ENCODE measurements at regions not wholly inside any gene's neighbourhood (a gene's known extent, or its start where the extent isn't known, plus 50 kb on each side); places are given as distances from the start of the nearest gene placed in this dataset.

DNA sequence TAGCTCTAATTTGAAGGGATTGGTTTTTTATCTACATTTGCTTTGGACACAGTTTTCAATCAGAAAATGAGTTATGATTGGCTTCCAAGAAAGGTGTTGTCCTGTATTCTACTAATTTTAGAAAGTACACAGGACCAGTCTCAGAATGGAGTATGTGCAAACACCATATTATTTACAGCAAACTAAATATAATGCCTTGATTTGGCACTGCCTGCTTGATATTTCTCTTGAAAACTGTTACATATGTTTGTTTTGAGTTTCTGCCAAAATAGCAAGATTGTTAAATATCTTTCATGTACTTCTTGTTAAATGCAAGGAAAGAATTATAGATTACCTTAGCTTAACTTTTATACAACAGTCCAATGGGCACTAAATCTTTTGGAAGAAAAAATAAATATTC, 694.9 kb downstream of the KCNJ3 start:
- Mint-ChIP-seq H3K4me3 (ENCODE audit: unreplicated experiment) (no peak overlapping the region), H3K4me1 (ENCODE audit: insufficient read depth, unreplicated experiment) (no peaks in the 10 kb centered on the region), H3K36me3 (ENCODE audit: insufficient read depth, unreplicated experiment) (no peaks in the 10 kb centered on the region), H3K27me3 (ENCODE audit: insufficient read depth, unreplicated experiment) (peaks cover 8% of the 10 kb centered on the region), H3K27ac (ENCODE audit: low read depth, unreplicated experiment) (no peak overlapping the region), H3K9me3 (ENCODE audit: unreplicated experiment) (no peaks in the 10 kb centered on the region)
- ChIA-PET CTCF (no interaction called here), POLR2A (no interaction called here)
- TF ChIP-seq, protein P1, sequence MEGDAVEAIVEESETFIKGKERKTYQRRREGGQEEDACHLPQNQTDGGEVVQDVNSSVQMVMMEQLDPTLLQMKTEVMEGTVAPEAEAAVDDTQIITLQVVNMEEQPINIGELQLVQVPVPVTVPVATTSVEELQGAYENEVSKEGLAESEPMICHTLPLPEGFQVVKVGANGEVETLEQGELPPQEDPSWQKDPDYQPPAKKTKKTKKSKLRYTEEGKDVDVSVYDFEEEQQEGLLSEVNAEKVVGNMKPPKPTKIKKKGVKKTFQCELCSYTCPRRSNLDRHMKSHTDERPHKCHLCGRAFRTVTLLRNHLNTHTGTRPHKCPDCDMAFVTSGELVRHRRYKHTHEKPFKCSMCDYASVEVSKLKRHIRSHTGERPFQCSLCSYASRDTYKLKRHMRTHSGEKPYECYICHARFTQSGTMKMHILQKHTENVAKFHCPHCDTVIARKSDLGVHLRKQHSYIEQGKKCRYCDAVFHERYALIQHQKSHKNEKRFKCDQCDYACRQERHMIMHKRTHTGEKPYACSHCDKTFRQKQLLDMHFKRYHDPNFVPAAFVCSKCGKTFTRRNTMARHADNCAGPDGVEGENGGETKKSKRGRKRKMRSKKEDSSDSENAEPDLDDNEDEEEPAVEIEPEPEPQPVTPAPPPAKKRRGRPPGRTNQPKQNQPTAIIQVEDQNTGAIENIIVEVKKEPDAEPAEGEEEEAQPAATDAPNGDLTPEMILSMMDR (IDR thresholded peaks at IDR 0.05; ENCODE audit: unreplicated experiment), result no peak
- BruUV-seq (replicated peaks), result no TSS peak
- intact Hi-C loops (cut with micrococcal nuclease), result no loop called here
- DNase-seq (ENCODE audit: unreplicated experiment), result no peak

DNA sequence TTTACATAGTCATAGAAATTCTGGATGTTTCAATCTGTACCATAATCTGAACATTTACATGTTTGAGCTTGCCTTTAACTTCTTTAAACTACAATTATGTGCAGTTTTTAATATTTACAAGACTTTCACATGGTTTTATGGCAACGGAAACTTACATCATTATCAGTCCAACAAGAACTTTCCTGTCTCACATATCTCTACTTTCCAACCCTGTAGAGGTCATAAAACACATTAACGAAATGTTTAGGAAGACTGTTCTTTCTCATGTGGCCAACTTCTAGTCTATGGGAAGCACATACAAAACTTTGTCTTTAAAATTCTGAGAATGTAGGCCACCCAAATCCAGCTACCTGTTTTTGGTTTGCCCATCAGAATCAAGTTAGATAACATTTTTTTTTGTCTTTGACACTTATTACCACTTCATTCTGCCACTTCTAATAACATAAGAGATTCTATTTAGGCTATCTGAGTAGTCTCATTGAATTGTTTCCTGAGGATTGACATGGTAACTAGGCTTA, 693.2 kb downstream of the KCNJ3 start:
- POLR2A ChIA-PET, result no interaction called here
- no peaks in the 10 kb centered on the region for H3K9me3 Mint-ChIP-seq (ENCODE audit: unreplicated experiment)
- no TSS peak for BruUV-seq (replicated peaks)

DNA sequence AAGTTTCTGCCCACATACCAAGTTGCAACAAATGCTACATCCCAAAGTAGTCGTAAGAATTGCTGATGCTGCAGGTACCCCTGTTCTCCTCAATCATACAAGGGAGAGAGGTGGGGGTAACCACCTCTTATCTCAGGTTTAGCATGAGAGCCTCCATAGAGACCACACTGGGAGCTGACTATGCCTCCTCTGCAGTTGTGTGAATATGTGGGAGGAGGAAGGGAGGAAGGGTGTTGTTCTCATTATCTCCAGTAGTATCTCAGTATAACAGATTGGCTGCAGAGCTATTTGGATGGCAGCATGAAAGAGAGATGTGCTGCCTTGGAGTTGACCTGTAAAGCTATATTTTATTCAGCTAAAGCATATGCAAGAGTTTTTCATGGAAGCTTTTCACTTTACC, 690.7 kb downstream of the KCNJ3 start:
- ChIA-PET POLR2A (no interaction called here), CTCF (interaction anchor here (0.6 kb wide), 1 partner anchor 35 kb away, joined by 3 read pairs; no protein-coding TSS in a partner anchor)
- H3K36me3 Mint-ChIP-seq (ENCODE audit: insufficient read depth, unreplicated experiment), result no peaks in the 10 kb centered on the region
- no TSS peak for BruUV-seq (replicated peaks)
- intact Hi-C loops (cut with micrococcal nuclease), result no loop called here
- no peak overlapping the region for H3K4me3 Mint-ChIP-seq (ENCODE audit: unreplicated experiment)
- DNase-seq (ENCODE audit: unreplicated experiment), result no peak
- H3K4me1 Mint-ChIP-seq (ENCODE audit: insufficient read depth, unreplicated experiment), result no peaks in the 10 kb centered on the region
- TF ChIP-seq, protein P1 (IDR thresholded peaks at IDR 0.05; ENCODE audit: unreplicated experiment), result no peak
- no peak overlapping the region for H3K27ac Mint-ChIP-seq (ENCODE audit: low read depth, unreplicated experiment)
- peaks cover 24% of the 10 kb centered on the region for H3K27me3 Mint-ChIP-seq (ENCODE audit: insufficient read depth, unreplicated experiment)
- H3K9me3 Mint-ChIP-seq (ENCODE audit: unreplicated experiment), result no peaks in the 10 kb centered on the region

More for the DNA sequence above, 693.2 kb downstream of the KCNJ3 start:
- peaks cover 24% of the 10 kb centered on the region for H3K27me3 Mint-ChIP-seq (ENCODE audit: insufficient read depth, unreplicated experiment)
- CTCF ChIA-PET, result interaction anchor here (0.6 to 0.7 kb wide), 3 partner anchors 41 to 407 kb away, joined by 3 read pairs; no protein-coding TSS in a partner anchor
- DNase-seq (ENCODE audit: unreplicated experiment), result no peak
- no peaks in the 10 kb centered on the region for H3K36me3 Mint-ChIP-seq (ENCODE audit: insufficient read depth, unreplicated experiment)
- intact Hi-C loops (cut with micrococcal nuclease), result no loop called here
- H3K4me1 Mint-ChIP-seq (ENCODE audit: insufficient read depth, unreplicated experiment), result no peaks in the 10 kb centered on the region
- H3K4me3 Mint-ChIP-seq (ENCODE audit: unreplicated experiment), result no peak overlapping the region
- no peak overlapping the region for H3K27ac Mint-ChIP-seq (ENCODE audit: low read depth, unreplicated experiment)
- TF ChIP-seq, protein P1 (IDR thresholded peaks at IDR 0.05; ENCODE audit: unreplicated experiment), result no peak

DNA sequence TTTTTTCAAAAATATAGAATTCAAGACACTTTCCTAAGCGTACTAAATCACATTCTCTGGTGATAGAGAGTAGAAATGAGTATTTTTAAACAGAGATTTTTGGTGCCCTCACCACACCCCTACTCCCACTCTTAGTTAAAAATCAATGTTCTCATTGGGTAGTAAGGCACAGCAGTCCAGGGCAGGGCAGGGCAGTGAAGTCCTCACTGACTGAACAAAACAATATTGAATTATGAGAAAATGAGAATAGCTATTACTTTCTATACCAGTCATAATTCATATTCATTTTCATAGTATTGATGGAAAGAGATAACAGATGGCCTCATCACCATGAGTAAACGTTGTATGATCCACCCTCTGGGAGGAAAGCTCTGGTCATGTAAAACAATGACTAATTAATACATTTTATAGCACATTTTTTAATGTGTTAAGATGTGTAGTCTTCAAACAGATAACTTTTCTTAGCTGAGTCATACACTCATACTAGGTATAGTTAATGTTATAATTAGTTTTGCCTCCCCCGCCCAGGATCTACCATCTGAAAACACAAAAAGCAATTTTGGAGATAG, 686.1 kb downstream of the KCNJ3 start:
- no TSS peak for BruUV-seq (replicated peaks)
- ChIA-PET CTCF (interaction anchor here (0.6 kb wide), 1 partner anchor 14 kb away, joined by 3 read pairs; no protein-coding TSS in a partner anchor), POLR2A (no interaction called here)
- Mint-ChIP-seq H3K4me3 (ENCODE audit: unreplicated experiment) (no peak overlapping the region), H3K9me3 (ENCODE audit: unreplicated experiment) (no peaks in the 10 kb centered on the region), H3K27ac (ENCODE audit: low read depth, unreplicated experiment) (no peak overlapping the region), H3K4me1 (ENCODE audit: insufficient read depth, unreplicated experiment) (no peaks in the 10 kb centered on the region), H3K27me3 (ENCODE audit: insufficient read depth, unreplicated experiment) (peaks cover 24% of the 10 kb centered on the region), H3K36me3 (ENCODE audit: insufficient read depth, unreplicated experiment) (no peaks in the 10 kb centered on the region)
- DNase-seq (ENCODE audit: unreplicated experiment), result no peak
- TF ChIP-seq, protein P1 (IDR thresholded peaks at IDR 0.05; ENCODE audit: unreplicated experiment), result no peak
- intact Hi-C loops (cut with micrococcal nuclease), result no loop called here

Measured in MCF 10A (cell line).